Hepatocyte (in vitro differentiated cells): ENCODE measurements at regions not wholly inside any gene's neighbourhood (a gene's known extent, or its start where the extent isn't known, plus 50 kb on each side); places are given as distances from the start of the nearest gene placed in this dataset.

Experiments
- DNase-seq: peaks from one replicate; pipeline ENCODE4 v3.0.0-alpha.2; 2016; ENCODE audit warnings: low spot score
- H2AFZ ChIP-seq: fragments of 200-600 bp; sonication (generic); 2 replicates; pipeline ENCODE4 v1.6.0; 2016; ENCODE audit warnings: antibody characterized with exemption, mild to moderate bottlenecking
- H3K27ac ChIP-seq: fragments of 200-600 bp; sonication (generic); 2 replicates; pipeline ENCODE4 v1.5.1; 2016; ENCODE audit warnings: mild to moderate bottlenecking
- H3K27me3 ChIP-seq: fragments of 200-600 bp; sonication (generic); 2 replicates; pipeline ENCODE4 v1.6.1; 2016
- H3K36me3 ChIP-seq: fragments of 200-600 bp; sonication (generic); replicated peaks from 2 replicates; pipeline ENCODE4 v1.5.1; 2016; ENCODE audit warnings: low read depth; ENCODE audit not compliant: insufficient read depth
- H3K4me1 ChIP-seq: fragments of 200-600 bp; sonication (generic); 2 replicates; pipeline ENCODE4 v1.5.1; 2016; ENCODE audit warnings: mild to moderate bottlenecking, moderate library complexity; ENCODE audit not compliant: insufficient read depth
- H3K4me2 ChIP-seq: fragments of 200-600 bp; sonication (generic); 2 replicates; pipeline ENCODE4 v1.6.0; 2016
- H3K4me3 ChIP-seq: fragments of 200-600 bp; sonication (generic); 2 replicates; pipeline ENCODE4 v1.5.1; 2016; ENCODE audit warnings: mild to moderate bottlenecking
- H3K79me2 ChIP-seq: fragments of 200-600 bp; sonication (generic); 2 replicates; pipeline ENCODE4 v1.6.0; 2017; ENCODE audit warnings: mild to moderate bottlenecking
- H3K9me2 ChIP-seq: fragments of 200-600 bp; sonication (generic); replicated peaks from 2 replicates; pipeline ENCODE4 v1.6.0; 2017; ENCODE audit warnings: mild to moderate bottlenecking; ENCODE audit not compliant: insufficient read depth
- H3K9me3 ChIP-seq: fragments of 200-600 bp; sonication (generic); 2 replicates; pipeline ENCODE4 v1.5.1; 2016; ENCODE audit warnings: low read depth, mild to moderate bottlenecking
- H4K20me1 ChIP-seq: fragments of 200-600 bp; sonication (generic); 2 replicates; pipeline ENCODE4 v1.6.0; 2016; ENCODE audit warnings: mild to moderate bottlenecking; ENCODE audit not compliant: insufficient read depth, poor library complexity, severe bottlenecking
- CTCF ChIP-seq: fragments of 200-600 bp; sonication (generic); IDR thresholded peaks from 2 replicates; pipeline ENCODE4 v1.5.1; 2016; ENCODE audit warnings: antibody characterized with exemption, mild to moderate bottlenecking; ENCODE audit not compliant: poor library complexity
- EZH2 ChIP-seq: fragments of 200-600 bp; sonication (generic); IDR thresholded peaks from 2 replicates; pipeline ENCODE4 v1.6.1; 2016; ENCODE audit warnings: antibody characterized with exemption, mild to moderate bottlenecking, borderline replicate concordance
- EZH2phosphoT487 ChIP-seq: fragments of 200-600 bp; sonication (generic); IDR thresholded peaks from one replicate; pipeline ENCODE4 v1.6.1; 2018; ENCODE audit warnings: antibody characterized with exemption, mild to moderate bottlenecking, low read depth, moderate library complexity; ENCODE audit not compliant: unreplicated experiment, severe bottlenecking
- WGBS: methylation state at CpG from one replicate; pipeline ENCODE4 v1.1.6; 2016; ENCODE audit warnings: low lambda C conversion rate; ENCODE audit errors: missing lambda C conversion rate; 5-methylcytosine and 5-hydroxymethylcytosine counted together

GRCh38 chr5:61652916-61653315, 320.9 kb downstream of the ZSWIM6 start:
- TF ChIP-seq CTCF = no peak
- TF ChIP-seq EZH2phosphoT487 = no peak
- TF ChIP-seq EZH2 = no peak
- Histone ChIP-seq H3K4me2 (no peak overlapping the region), H4K20me1 (no peaks in the 10 kb centered on the region), H3K27ac (no peak overlapping the region), H3K27me3 (no peaks in the 10 kb centered on the region), H2AFZ (no peak overlapping the region), H3K9me2 (no peaks in the 10 kb centered on the region), H3K4me3 (no peak overlapping the region), H3K4me1 (no peaks in the 10 kb centered on the region), H3K9me3 (no peaks in the 10 kb centered on the region), H3K79me2 (no peaks in the 10 kb centered on the region), H3K36me3 (no peaks in the 10 kb centered on the region)
- no peak for DNase-seq

GRCh38 chr5:61653807-61654580, 321.9 kb downstream of the ZSWIM6 start:
- Histone ChIP-seq H3K9me2 (no peaks in the 10 kb centered on the region), H3K4me2 (no peak overlapping the region), H3K4me1 (no peaks in the 10 kb centered on the region), H3K9me3 (no peaks in the 10 kb centered on the region), H3K27ac (no peak overlapping the region), H2AFZ (no peak overlapping the region), H3K36me3 (no peaks in the 10 kb centered on the region), H4K20me1 (no peaks in the 10 kb centered on the region), H3K27me3 (no peaks in the 10 kb centered on the region), H3K4me3 (no peak overlapping the region), H3K79me2 (no peaks in the 10 kb centered on the region)
- no peak for DNase-seq
- WGBS = 91% methylated on average over 7 of the region's 7 CpGs
- no peak for TF ChIP-seq CTCF
- no peak for TF ChIP-seq EZH2phosphoT487
- no peak for TF ChIP-seq EZH2

- Histone ChIP-seq H3K9me3 (no peaks in the 10 kb centered on the region), H4K20me1 (no peaks in the 10 kb centered on the region), H3K79me2 (no peaks in the 10 kb centered on the region), H3K36me3 (no peaks in the 10 kb centered on the region), H2AFZ (no peak overlapping the region), H3K27ac (no peak overlapping the region), H3K4me2 (no peak overlapping the region), H3K4me3 (no peak overlapping the region), H3K4me1 (no peaks in the 10 kb centered on the region), H3K27me3 (no peaks in the 10 kb centered on the region), H3K9me2 (no peaks in the 10 kb centered on the region)
- WGBS = 88% methylated on average over 2 of the region's 2 CpGs
- no peak for TF ChIP-seq EZH2
- TF ChIP-seq EZH2phosphoT487 = no peak
- no peak for TF ChIP-seq CTCF
- no peak for DNase-seq
These were observed 322.8 kb downstream of the ZSWIM6 start for GRCh38 chr5:61654876-61655275.

GRCh38 chr5:61657010-61657409, 325.0 kb downstream of the ZSWIM6 start:
- no peaks in the 10 kb centered on the region for H4K20me1 ChIP-seq
- 46% methylated on average over 7 of the region's 7 CpGs for WGBS
- H2AFZ ChIP-seq = no peak overlapping the region
- no peak overlapping the region for H3K27ac ChIP-seq
- H3K4me2 ChIP-seq = no peak overlapping the region
- no peaks in the 10 kb centered on the region for H3K4me1 ChIP-seq
- no peak overlapping the region for H3K4me3 ChIP-seq
- no peaks in the 10 kb centered on the region for H3K9me2 ChIP-seq
- no peaks in the 10 kb centered on the region for H3K27me3 ChIP-seq
- H3K79me2 ChIP-seq = no peaks in the 10 kb centered on the region
- TF ChIP-seq CTCF (no peak), EZH2 (no peak), EZH2phosphoT487 (no peak)
- no peak for DNase-seq
- no peaks in the 10 kb centered on the region for H3K9me3 ChIP-seq
- no peaks in the 10 kb centered on the region for H3K36me3 ChIP-seq
